ENCODE measurements at regions not wholly inside any gene's neighbourhood (a gene's known extent, or its start where the extent isn't known, plus 50 kb on each side); places are given as distances from the start of the nearest gene placed in this dataset.
A peak's percentile ranks its signal among the peaks of the same experiment; 100 is the strongest.

GRCh38 chr5:120917214-120917758 is 453.2 kb downstream of the PRR16 start:
- DNase-seq = no peak
- 23 to 59% (median 43%) methylated on average over 1 of the region's 1 CpG for WGBS, 3 donors
- Histone ChIP-seq H3K4me1 (ENCODE audit: control insufficient read depth in 3 of 3, insufficient read depth in 2 of 3, low read depth in 1 of 3, low read length in 2 of 3) (no peaks in the 10 kb centered on the region), H3K9me3 (ENCODE audit: control insufficient read depth in 2 of 2, insufficient read depth in 1 of 2, low read depth in 1 of 2, low read length in 1 of 2) (no peaks in the 10 kb centered on the region), H3K27ac (ENCODE audit: low read depth in 1 of 3, low read length in 2 of 3) (no peak overlapping the region), H3K27me3 (ENCODE audit: control insufficient read depth in 3 of 3, insufficient read depth in 3 of 3, low read length in 3 of 3) (no peaks in the 10 kb centered on the region), H3K4me3 (ENCODE audit: low read depth in 1 of 3, low read length in 3 of 3) (no peak overlapping the region), H3K36me3 (ENCODE audit: control insufficient read depth in 3 of 3, insufficient read depth in 2 of 3, low read depth in 1 of 3, low read length in 3 of 3) (no peaks in the 10 kb centered on the region)
- no peak for FAIRE-seq

- WGBS, 3 donors = 91 to 95% (median 92%) methylated on average over 2 of the region's 2 CpGs
- no peak for FAIRE-seq
- DNase-seq = no peak
- Histone ChIP-seq H3K36me3 (ENCODE audit: control insufficient read depth in 3 of 3, insufficient read depth in 2 of 3, low read depth in 1 of 3, low read length in 3 of 3) (no peaks in the 10 kb centered on the region), H3K4me1 (ENCODE audit: control insufficient read depth in 3 of 3, insufficient read depth in 2 of 3, low read depth in 1 of 3, low read length in 2 of 3) (no peaks in the 10 kb centered on the region), H3K4me3 (ENCODE audit: low read depth in 1 of 3, low read length in 3 of 3) (no peak overlapping the region), H3K27ac (ENCODE audit: low read depth in 1 of 3, low read length in 2 of 3) (no peak overlapping the region), H3K9me3 (ENCODE audit: control insufficient read depth in 2 of 2, insufficient read depth in 1 of 2, low read depth in 1 of 2, low read length in 1 of 2) (no peaks in the 10 kb centered on the region), H3K27me3 (ENCODE audit: control insufficient read depth in 3 of 3, insufficient read depth in 3 of 3, low read length in 3 of 3) (no peaks in the 10 kb centered on the region)
Observed at GRCh38 chr5:120919017-120919416, 454.9 kb downstream of the PRR16 start.

GRCh38 chr5:120923026-120923425 is 458.9 kb downstream of the PRR16 start:
- H3K4me1 ChIP-seq (ENCODE audit: control insufficient read depth in 3 of 3, insufficient read depth in 2 of 3, low read depth in 1 of 3, low read length in 2 of 3) = no peaks in the 10 kb centered on the region
- H3K36me3 ChIP-seq (ENCODE audit: control insufficient read depth in 3 of 3, insufficient read depth in 2 of 3, low read depth in 1 of 3, low read length in 3 of 3) = no peaks in the 10 kb centered on the region
- DNase-seq = no peak
- H3K4me3 ChIP-seq (ENCODE audit: low read depth in 1 of 3, low read length in 3 of 3) = no peak overlapping the region
- H3K27me3 ChIP-seq (ENCODE audit: control insufficient read depth in 3 of 3, insufficient read depth in 3 of 3, low read length in 3 of 3) = no peaks in the 10 kb centered on the region
- H3K27ac ChIP-seq (ENCODE audit: low read depth in 1 of 3, low read length in 2 of 3) = no peak overlapping the region
- no peaks in the 10 kb centered on the region for H3K9me3 ChIP-seq (ENCODE audit: control insufficient read depth in 2 of 2, insufficient read depth in 1 of 2, low read depth in 1 of 2, low read length in 1 of 2)
- 89 to 95% (median 95%) methylated on average over 3 of the region's 3 CpGs for WGBS, 3 donors
- FAIRE-seq = no peak

GRCh38 chr5:120926471-120926870 is 462.4 kb downstream of the PRR16 start:
- no peaks in the 10 kb centered on the region for H3K36me3 ChIP-seq (ENCODE audit: control insufficient read depth in 3 of 3, insufficient read depth in 2 of 3, low read depth in 1 of 3, low read length in 3 of 3)
- WGBS, 3 donors = 95 to 100% (median 96%) methylated on average over 1 of the region's 1 CpG
- no peaks in the 10 kb centered on the region for H3K27me3 ChIP-seq (ENCODE audit: control insufficient read depth in 3 of 3, insufficient read depth in 3 of 3, low read length in 3 of 3)
- H3K9me3 ChIP-seq (ENCODE audit: control insufficient read depth in 2 of 2, insufficient read depth in 1 of 2, low read depth in 1 of 2, low read length in 1 of 2) = no peaks in the 10 kb centered on the region
- H3K27ac ChIP-seq (ENCODE audit: low read depth in 1 of 3, low read length in 2 of 3) = no peak overlapping the region
- H3K4me1 ChIP-seq (ENCODE audit: control insufficient read depth in 3 of 3, insufficient read depth in 2 of 3, low read depth in 1 of 3, low read length in 2 of 3) = no peaks in the 10 kb centered on the region
- no peak overlapping the region for H3K4me3 ChIP-seq (ENCODE audit: low read depth in 1 of 3, low read length in 3 of 3)
- FAIRE-seq = no peak
- DNase-seq = no peak

GRCh38 chr5:120927950-120928530 is 463.9 kb downstream of the PRR16 start:
- no peaks in the 10 kb centered on the region for H3K36me3 ChIP-seq (ENCODE audit: control insufficient read depth in 3 of 3, insufficient read depth in 2 of 3, low read depth in 1 of 3, low read length in 3 of 3)
- no peaks in the 10 kb centered on the region for H3K4me1 ChIP-seq (ENCODE audit: control insufficient read depth in 3 of 3, insufficient read depth in 2 of 3, low read depth in 1 of 3, low read length in 2 of 3)
- no peak overlapping the region for H3K27ac ChIP-seq (ENCODE audit: low read depth in 1 of 3, low read length in 2 of 3)
- DNase-seq (no peak), FAIRE-seq (no peak)
- H3K27me3 ChIP-seq (ENCODE audit: control insufficient read depth in 3 of 3, insufficient read depth in 3 of 3, low read length in 3 of 3) = no peaks in the 10 kb centered on the region
- H3K4me3 ChIP-seq (ENCODE audit: low read depth in 1 of 3, low read length in 3 of 3) = no peak overlapping the region
- H3K9me3 ChIP-seq (ENCODE audit: control insufficient read depth in 2 of 2, insufficient read depth in 1 of 2, low read depth in 1 of 2, low read length in 1 of 2) = no peaks in the 10 kb centered on the region

- DNase-seq = no peak
- FAIRE-seq = no peak
- Histone ChIP-seq H3K9me3 (ENCODE audit: control insufficient read depth in 2 of 2, insufficient read depth in 1 of 2, low read depth in 1 of 2, low read length in 1 of 2) (peaks cover 0 to 4% of the 10 kb centered on the region in 2 donors), H3K4me3 (ENCODE audit: low read depth in 1 of 3, low read length in 3 of 3) (no peak overlapping the region), H3K36me3 (ENCODE audit: control insufficient read depth in 3 of 3, insufficient read depth in 2 of 3, low read depth in 1 of 3, low read length in 3 of 3) (no peaks in the 10 kb centered on the region), H3K4me1 (ENCODE audit: control insufficient read depth in 3 of 3, insufficient read depth in 2 of 3, low read depth in 1 of 3, low read length in 2 of 3) (no peaks in the 10 kb centered on the region), H3K27me3 (ENCODE audit: control insufficient read depth in 3 of 3, insufficient read depth in 3 of 3, low read length in 3 of 3) (no peaks in the 10 kb centered on the region), H3K27ac (ENCODE audit: low read depth in 1 of 3, low read length in 2 of 3) (no peak overlapping the region)
Observed at GRCh38 chr5:120932480-120932879, 468.4 kb downstream of the PRR16 start.

- peaks cover 0 to 4% of the 10 kb centered on the region in 2 donors for H3K9me3 ChIP-seq (ENCODE audit: control insufficient read depth in 2 of 2, insufficient read depth in 1 of 2, low read depth in 1 of 2, low read length in 1 of 2)
- no peaks in the 10 kb centered on the region for H3K36me3 ChIP-seq (ENCODE audit: control insufficient read depth in 3 of 3, insufficient read depth in 2 of 3, low read depth in 1 of 3, low read length in 3 of 3)
- WGBS, 3 donors = 3 to 35% (median 13%) methylated on average over 1 of the region's 1 CpG
- H3K27ac ChIP-seq (ENCODE audit: low read depth in 1 of 3, low read length in 2 of 3) = no peak overlapping the region
- no peaks in the 10 kb centered on the region for H3K4me1 ChIP-seq (ENCODE audit: control insufficient read depth in 3 of 3, insufficient read depth in 2 of 3, low read depth in 1 of 3, low read length in 2 of 3)
- DNase-seq (peak; percentile 9 to 39), FAIRE-seq (no peak)
- no peaks in the 10 kb centered on the region for H3K27me3 ChIP-seq (ENCODE audit: control insufficient read depth in 3 of 3, insufficient read depth in 3 of 3, low read length in 3 of 3)
- no peak overlapping the region for H3K4me3 ChIP-seq (ENCODE audit: low read depth in 1 of 3, low read length in 3 of 3)
Observed at GRCh38 chr5:120934031-120934430, 469.9 kb downstream of the PRR16 start.

GRCh38 chr5:120936652-120937051 is 472.6 kb downstream of the PRR16 start:
- DNase-seq = no peak
- WGBS, 3 donors = 90 to 91% (median 90%) methylated on average over 31 of the region's 31 CpGs
- Histone ChIP-seq H3K9me3 (ENCODE audit: control insufficient read depth in 2 of 2, insufficient read depth in 1 of 2, low read depth in 1 of 2, low read length in 1 of 2) (peaks cover 0 to 4% of the 10 kb centered on the region in 2 donors), H3K27ac (ENCODE audit: low read depth in 1 of 3, low read length in 2 of 3) (no peak overlapping the region), H3K27me3 (ENCODE audit: control insufficient read depth in 3 of 3, insufficient read depth in 3 of 3, low read length in 3 of 3) (no peaks in the 10 kb centered on the region), H3K4me1 (ENCODE audit: control insufficient read depth in 3 of 3, insufficient read depth in 2 of 3, low read depth in 1 of 3, low read length in 2 of 3) (no peaks in the 10 kb centered on the region), H3K36me3 (ENCODE audit: control insufficient read depth in 3 of 3, insufficient read depth in 2 of 3, low read depth in 1 of 3, low read length in 3 of 3) (no peaks in the 10 kb centered on the region), H3K4me3 (ENCODE audit: low read depth in 1 of 3, low read length in 3 of 3) (no peak overlapping the region)
- FAIRE-seq = no peak

GRCh38 chr5:120938604-120939003 is 474.5 kb downstream of the PRR16 start:
- Histone ChIP-seq H3K27me3 (ENCODE audit: control insufficient read depth in 3 of 3, insufficient read depth in 3 of 3, low read length in 3 of 3) (no peaks in the 10 kb centered on the region), H3K4me1 (ENCODE audit: control insufficient read depth in 3 of 3, insufficient read depth in 2 of 3, low read depth in 1 of 3, low read length in 2 of 3) (no peaks in the 10 kb centered on the region), H3K36me3 (ENCODE audit: control insufficient read depth in 3 of 3, insufficient read depth in 2 of 3, low read depth in 1 of 3, low read length in 3 of 3) (no peaks in the 10 kb centered on the region), H3K27ac (ENCODE audit: low read depth in 1 of 3, low read length in 2 of 3) (no peak overlapping the region), H3K9me3 (ENCODE audit: control insufficient read depth in 2 of 2, insufficient read depth in 1 of 2, low read depth in 1 of 2, low read length in 1 of 2) (peaks cover 0 to 4% of the 10 kb centered on the region in 2 donors), H3K4me3 (ENCODE audit: low read depth in 1 of 3, low read length in 3 of 3) (no peak overlapping the region)
- DNase-seq (peak in 1 of 2 donors; percentile 1), FAIRE-seq (no peak)
- 6 to 34% (median 12%) methylated on average over 1 of the region's 1 CpG for WGBS, 3 donors
